ENCODE measurements at regions not wholly inside any gene's neighbourhood (a gene's known extent, or its start where the extent isn't known, plus 50 kb on each side); places are given as distances from the start of the nearest gene placed in this dataset.

DNA sequence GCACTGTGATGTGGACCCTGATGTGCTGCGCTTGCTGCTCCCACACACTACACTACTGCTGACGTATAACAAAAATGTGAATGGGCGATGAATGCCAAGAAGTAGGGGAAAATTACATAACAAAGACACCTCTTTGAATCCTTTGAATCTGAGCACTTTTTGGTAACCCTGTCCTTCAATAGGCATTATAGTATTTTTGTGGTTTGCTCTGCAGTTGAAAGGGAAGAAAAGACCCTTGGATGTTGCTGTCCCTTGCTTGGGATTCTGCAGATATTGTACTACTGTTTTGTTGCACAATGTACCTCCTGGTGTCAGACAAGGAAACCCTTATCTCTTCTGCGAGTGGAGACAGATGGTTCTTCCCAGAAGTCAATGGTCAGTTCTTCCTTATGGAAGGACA is 124.8 kb upstream of the UBE3A start (continued):
- no peak for TF ChIP-seq CTBP2 (IDR thresholded peaks at IDR 0.05; ENCODE audit: borderline replicate concordance, insufficient read depth, insufficient read length, low read length)
- TF ChIP-seq POLR2AphosphoS5 (IDR thresholded peaks at IDR 0.05; ENCODE audit: low read depth, low read length), result no peak
- no peak for TF ChIP-seq RNF2 (IDR thresholded peaks at IDR 0.05; ENCODE audit: borderline replicate concordance, low read depth, low read length, missing control alignments, poor library complexity, severe bottlenecking)
- TF ChIP-seq GTF2F1 (IDR thresholded peaks at IDR 0.05; ENCODE audit: borderline replicate concordance, low read depth, low read length), result no peak
